ENCODE measurements at regions not wholly inside any gene's neighbourhood (a gene's known extent, or its start where the extent isn't known, plus 50 kb on each side); places are given as distances from the start of the nearest gene placed in this dataset.

DNA sequence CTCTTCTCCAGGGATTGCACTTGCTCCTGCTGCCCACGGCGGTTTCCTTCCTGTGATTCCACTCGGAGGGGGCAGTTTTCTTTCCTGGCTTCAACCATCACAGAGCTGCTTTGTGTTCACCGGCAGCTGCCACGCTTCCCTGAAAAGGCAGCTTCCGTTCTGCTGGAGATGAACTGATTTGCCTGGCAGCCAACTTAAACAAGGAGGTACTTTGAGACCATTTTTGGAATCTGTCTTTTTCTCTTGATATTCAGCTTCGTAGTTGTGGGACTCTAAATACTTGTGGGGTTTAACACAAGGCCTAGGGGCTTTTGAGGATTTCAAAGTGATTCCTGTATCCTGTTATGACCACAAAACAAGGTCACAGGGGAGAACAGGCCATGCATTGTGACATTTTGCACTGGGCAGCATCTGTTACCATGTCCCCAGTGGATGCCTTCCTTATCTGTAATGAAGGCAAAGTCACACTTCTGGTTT is 192.0 kb downstream of the MTRR start:
- TF ChIP-seq CTCF (conservative IDR thresholded peaks at IDR 0.05) (no peak), ZFX (IDR thresholded peaks at IDR 0.05) (no peak)

Measured in C4-2B (cell line).